GM12878 (cell line): ENCODE measurements at regions not wholly inside any gene's neighbourhood (a gene's known extent, or its start where the extent isn't known, plus 50 kb on each side); places are given as distances from the start of the nearest gene placed in this dataset.

Source experiments
- ATAC-seq: fragments of 200-7000 bp; cut with Tn5 transposase; 3 replicates; pipeline ENCODE4 v1.9.1; 2020; ENCODE audit warnings: mild to moderate bottlenecking, moderate library complexity
- BruUV-seq: library from RNA; stranded (reverse); fragments of 400-500 nt; replicated peaks from 2 replicates; lab custom pipeline; 2021; lab: Mats Ljungman, UMichigan
- CTCF ChIA-PET: fragments of 300-600 bp; sonication (Branson Sonifier 250); formaldehyde crosslinking; extraction: SDS; loops from one replicate; lab custom pipeline; 2021; ENCODE audit warnings: inconsistent platforms; lab: Yijun Ruan, JAX
- POLR2A ChIA-PET: fragments of 350-600 bp; formaldehyde crosslinking; extraction: SDS; loops from one replicate; lab custom pipeline; 2021; ENCODE audit warnings: inconsistent platforms; lab: Charles Lee
- RAD21 ChIA-PET: fragments of 300-600 bp; sonication (Branson Sonifier 250); formaldehyde crosslinking; loops from one replicate; lab custom pipeline; 2023; ENCODE audit warnings: antibody characterized with exemption; ENCODE audit not compliant: unreplicated experiment; lab: Charles Lee
- SMC1A ChIA-PET: fragments of 300-600 bp; sonication (Branson Sonifier 250); formaldehyde crosslinking; loops from one replicate; lab custom pipeline; 2023; ENCODE audit not compliant: unreplicated experiment, uncharacterized antibody; lab: Charles Lee
- DNase-seq: peaks from one replicate; pipeline ENCODE4 v3.0.0-alpha.2; 2011; ENCODE audit warnings: low read depth, low spot score
- FAIRE-seq: peaks from 3 replicates; lab custom pipeline; 2011; peaks lifted over from hg19 to GRCh38; lab: Jason Lieb, UNC
- H2AFZ ChIP-seq: 2 replicates; pipeline ENCODE4 v1.6.0; 2011; ENCODE audit warnings: low read depth, low read length, control low read depth; ENCODE audit not compliant: control insufficient read depth
- H3K27ac ChIP-seq: 2 replicates; pipeline ENCODE4 v1.5.1; 2011; ENCODE audit warnings: control low read depth; ENCODE audit not compliant: control insufficient read depth, insufficient read depth
- H3K27me3 ChIP-seq, 2 experiments: replicated peaks in 1 of 2; 2 replicates each; pipeline versions ENCODE4 v1.6.0 to v1.6.1; 2011; ENCODE audit warnings: low read length in 1 of 2; ENCODE audit not compliant: control insufficient read depth in 2 of 2, insufficient read depth in 2 of 2
- H3K36me3 ChIP-seq, 2 experiments: 2 replicates each; pipeline ENCODE4 v1.5.1; 2011; ENCODE audit warnings: low read length in 1 of 2; ENCODE audit not compliant: control insufficient read depth in 2 of 2, insufficient read depth in 2 of 2
- H3K4me1 ChIP-seq: 2 replicates; pipeline ENCODE4 v1.6.1; 2011; ENCODE audit warnings: mild to moderate bottlenecking, low read length, moderate library complexity, mixed read lengths; ENCODE audit not compliant: control insufficient read depth, insufficient read depth
- H3K4me2 ChIP-seq: 2 replicates; pipeline ENCODE4 v1.6.0; 2011; ENCODE audit warnings: control low read depth; ENCODE audit not compliant: control insufficient read depth, insufficient read depth
- H3K4me3 ChIP-seq: fragments of 200-600 bp; sonication (generic); 2 replicates; pipeline ENCODE4 v1.5.1; 2016
- H3K79me2 ChIP-seq: 2 replicates; pipeline ENCODE4 v1.6.0; 2011; ENCODE audit warnings: low read length; ENCODE audit not compliant: control insufficient read depth, insufficient read depth
- H3K9ac ChIP-seq: 2 replicates; pipeline ENCODE4 v1.8.0; 2011; ENCODE audit warnings: low read length, control low read depth, mixed read lengths; ENCODE audit not compliant: control insufficient read depth, insufficient read depth
- H3K9me3 ChIP-seq: replicated peaks from 3 replicates; pipeline ENCODE4 v1.5.1; 2011; ENCODE audit warnings: mild to moderate bottlenecking, low read length; ENCODE audit not compliant: control insufficient read depth, insufficient read depth
- H4K20me1 ChIP-seq: 2 replicates; pipeline ENCODE4 v1.6.0; 2011; ENCODE audit not compliant: control insufficient read depth, insufficient read depth
- CTCF ChIP-seq, 3 experiments: IDR thresholded peaks in 2 of 3; conservative IDR thresholded peaks in 1 of 3; 2 replicates each; pipeline ENCODE4 v1.5.1; 2011; ENCODE audit warnings: low read depth in 3 of 3, low read length in 3 of 3, mild to moderate bottlenecking in 3 of 3, control low read depth in 2 of 3, moderate library complexity in 2 of 3, inconsistent platforms in 1 of 3, mixed read lengths in 1 of 3; ENCODE audit not compliant: control insufficient read depth in 2 of 3, insufficient read depth in 1 of 3; ENCODE audit errors: extremely low read depth in 1 of 3
- DPF2 ChIP-seq: fragments of 450-650 bp; IDR thresholded peaks from 2 replicates; pipeline ENCODE4 v1.6.1; 2017; ENCODE audit warnings: mild to moderate bottlenecking
- RAD21 ChIP-seq: IDR thresholded peaks from 2 replicates; pipeline ENCODE4 v1.6.1; 2011; ENCODE audit warnings: mild to moderate bottlenecking, low read depth, low read length, moderate library complexity; ENCODE audit not compliant: insufficient read depth
- SMARCA5 ChIP-seq: fragments of 450-650 bp; IDR thresholded peaks from 2 replicates; pipeline ENCODE4 v1.6.1; 2017; ENCODE audit warnings: mild to moderate bottlenecking
- SMC3 ChIP-seq: IDR thresholded peaks from 2 replicates; pipeline ENCODE4 v1.6.1; 2011; ENCODE audit warnings: low read length, improper control_type of control experiment, borderline replicate concordance
- YY1 ChIP-seq: IDR thresholded peaks from 2 replicates; pipeline ENCODE4 v1.6.1; 2011; ENCODE audit warnings: low read depth, mild to moderate bottlenecking, low read length
- WGBS: methylation state at CpG from one replicate; pipeline ENCODE4 v1.1.6; 2016; ENCODE audit warnings: low lambda C conversion rate; ENCODE audit not compliant: insufficient replicate concordance, insufficient coverage; ENCODE audit errors: missing lambda C conversion rate; 5-methylcytosine and 5-hydroxymethylcytosine counted together
- in situ Hi-C: fragments of 300-500 bp; cut with MboI; formaldehyde crosslinking; loops from 9 replicates; pipeline ENCODE4 v1.14.3; 2018; ENCODE audit warnings: mixed read lengths
- intact Hi-C: fragments of 100-400 bp; cut with micrococcal nuclease; formaldehyde crosslinking; loops from one replicate; pipeline ENCODE4 v1.14.2; 2022; ENCODE audit not compliant: unreplicated experiment

GRCh38 chr18:43396266-43396665 lies 119.0 kb upstream of the SYT4 start:
- TF ChIP-seq CTCF (IDR thresholded peaks at IDR 0.05 in 2 of 3, conservative IDR thresholded peaks at IDR 0.05 in 1 of 3; ENCODE audit: control insufficient read depth in 2 of 3, extremely low read depth in 1 of 3, insufficient read depth in 1 of 3, low read depth in 3 of 3, low read length in 3 of 3) (peak; percentile 17 to 30 (median 29); a peak in 3 of 6 replicates), DPF2 (no peak), SMARCA5 (no peak), RAD21 (peak; percentile 39), YY1 (no peak), SMC3 (peak; percentile 24; the same call in 1 of the 2 replicates)
- no peak overlapping the region for H2AFZ ChIP-seq
- no peaks in the 10 kb centered on the region for H3K36me3 ChIP-seq
- no peaks in the 10 kb centered on the region for H3K79me2 ChIP-seq
- ChIA-PET RAD21 (interaction anchor here (1.2 kb wide), 1 partner anchor 1343 kb away, joined by 3 read pairs; no protein-coding TSS in a partner anchor), POLR2A (no interaction called here), SMC1A (interaction anchor here (1.3 kb wide), 1 partner anchor 1282 kb away, joined by 3 read pairs; no protein-coding TSS in a partner anchor), CTCF (interaction anchor here (0.8 to 1.2 kb wide), 3 partner anchors 13 to 1342 kb away, joined by 3 read pairs; no protein-coding TSS in a partner anchor)
- ATAC-seq (0 out of 3 replicates have a peak, but pooled peaks have one; percentile 26), DNase-seq (no peak), FAIRE-seq (no peak)
- no TSS peak for BruUV-seq
- no peaks in the 10 kb centered on the region for H3K4me1 ChIP-seq
- no peak overlapping the region for H3K27ac ChIP-seq
- no peaks in the 10 kb centered on the region for H4K20me1 ChIP-seq
- WGBS, result 0% methylated on average over 1 of the region's 1 CpG
- H3K4me3 ChIP-seq, result no peak overlapping the region
- H3K27me3 ChIP-seq, result no peaks in the 10 kb centered on the region
- no peak overlapping the region for H3K4me2 ChIP-seq
- intact Hi-C loops, result loop anchor here (5.0 kb wide), 2 partner anchors 799 to 1284 kb away; no protein-coding TSS in a partner anchor
- H3K9ac ChIP-seq, result no peak overlapping the region
- H3K9me3 ChIP-seq, result no peaks in the 10 kb centered on the region
- in situ Hi-C loops, result no loop called here
